ENCODE measurements at regions not wholly inside any gene's neighbourhood (a gene's known extent, or its start where the extent isn't known, plus 50 kb on each side); places are given as distances from the start of the nearest gene placed in this dataset.

- ATAC-seq (ENCODE audit: low read depth) (peak; percentile 57), DNase-seq (ENCODE audit: low spot score) (no peak)
- Histone ChIP-seq H3K4me3 (ENCODE audit: severe bottlenecking) (no peak overlapping the region), H3K27me3 (ENCODE audit: insufficient read depth, poor library complexity, severe bottlenecking) (no peaks in the 10 kb centered on the region), H3K9me3 (ENCODE audit: severe bottlenecking) (no peaks in the 10 kb centered on the region), H3K27ac (ENCODE audit: poor library complexity, severe bottlenecking) (no peak overlapping the region), H3K4me1 (ENCODE audit: insufficient read depth, poor library complexity, severe bottlenecking) (no peaks in the 10 kb centered on the region), H3K36me3 (ENCODE audit: low read depth) (no peaks in the 10 kb centered on the region)
- TF ChIP-seq CTCF (IDR thresholded peaks at IDR 0.05; ENCODE audit: poor library complexity, severe bottlenecking) = no peak
These were observed 340.8 kb downstream of the PAPSS1 start for GRCh38 chr4:107379054-107379869.

- DNase-seq (ENCODE audit: low spot score) (no peak), ATAC-seq (ENCODE audit: low read depth) (no peak)
- TF ChIP-seq CTCF (IDR thresholded peaks at IDR 0.05; ENCODE audit: poor library complexity, severe bottlenecking) = no peak
- Histone ChIP-seq H3K4me1 (ENCODE audit: insufficient read depth, poor library complexity, severe bottlenecking) (no peaks in the 10 kb centered on the region), H3K27me3 (ENCODE audit: insufficient read depth, poor library complexity, severe bottlenecking) (no peaks in the 10 kb centered on the region), H3K36me3 (ENCODE audit: low read depth) (no peaks in the 10 kb centered on the region), H3K4me3 (ENCODE audit: severe bottlenecking) (no peak overlapping the region), H3K9me3 (ENCODE audit: severe bottlenecking) (no peaks in the 10 kb centered on the region), H3K27ac (ENCODE audit: poor library complexity, severe bottlenecking) (no peak overlapping the region)
These were observed 340.2 kb upstream of the DKK2 start for GRCh38 chr4:107376293-107376692.

- Histone ChIP-seq H3K4me1 (ENCODE audit: insufficient read depth, poor library complexity, severe bottlenecking) (no peaks in the 10 kb centered on the region), H3K36me3 (ENCODE audit: low read depth) (no peaks in the 10 kb centered on the region), H3K27me3 (ENCODE audit: insufficient read depth, poor library complexity, severe bottlenecking) (no peaks in the 10 kb centered on the region), H3K27ac (ENCODE audit: poor library complexity, severe bottlenecking) (no peak overlapping the region), H3K4me3 (ENCODE audit: severe bottlenecking) (no peak overlapping the region), H3K9me3 (ENCODE audit: severe bottlenecking) (no peaks in the 10 kb centered on the region)
- no peak for DNase-seq (ENCODE audit: low spot score)
- no peak for TF ChIP-seq CTCF (IDR thresholded peaks at IDR 0.05; ENCODE audit: poor library complexity, severe bottlenecking)
- ATAC-seq (ENCODE audit: low read depth) = no peak
These were observed 330.8 kb upstream of the DKK2 start for GRCh38 chr4:107366900-107367299.

GRCh38 chr4:107366016-107366735, 330.1 kb upstream of the DKK2 start:
- Histone ChIP-seq H3K27me3 (ENCODE audit: insufficient read depth, poor library complexity, severe bottlenecking) (no peaks in the 10 kb centered on the region), H3K36me3 (ENCODE audit: low read depth) (no peaks in the 10 kb centered on the region), H3K4me3 (ENCODE audit: severe bottlenecking) (no peak overlapping the region), H3K9me3 (ENCODE audit: severe bottlenecking) (no peaks in the 10 kb centered on the region), H3K4me1 (ENCODE audit: insufficient read depth, poor library complexity, severe bottlenecking) (no peaks in the 10 kb centered on the region), H3K27ac (ENCODE audit: poor library complexity, severe bottlenecking) (no peak overlapping the region)
- no peak for DNase-seq (ENCODE audit: low spot score)
- no peak for TF ChIP-seq CTCF (IDR thresholded peaks at IDR 0.05; ENCODE audit: poor library complexity, severe bottlenecking)
- no peak for ATAC-seq (ENCODE audit: low read depth)

GRCh38 chr4:107363125-107363524, 327.0 kb upstream of the DKK2 start:
- Histone ChIP-seq H3K4me1 (ENCODE audit: insufficient read depth, poor library complexity, severe bottlenecking) (no peaks in the 10 kb centered on the region), H3K27ac (ENCODE audit: poor library complexity, severe bottlenecking) (no peak overlapping the region), H3K27me3 (ENCODE audit: insufficient read depth, poor library complexity, severe bottlenecking) (no peaks in the 10 kb centered on the region), H3K9me3 (ENCODE audit: severe bottlenecking) (no peaks in the 10 kb centered on the region), H3K36me3 (ENCODE audit: low read depth) (no peaks in the 10 kb centered on the region), H3K4me3 (ENCODE audit: severe bottlenecking) (no peak overlapping the region)
- no peak for TF ChIP-seq CTCF (IDR thresholded peaks at IDR 0.05; ENCODE audit: poor library complexity, severe bottlenecking)
- DNase-seq (ENCODE audit: low spot score) = no peak
- ATAC-seq (ENCODE audit: low read depth) = no peak

Data from RWPE2 (cell line).